H1 (cell line): ENCODE measurements at regions not wholly inside any gene's neighbourhood (a gene's known extent, or its start where the extent isn't known, plus 50 kb on each side); places are given as distances from the start of the nearest gene placed in this dataset.

Experiments used
- CTCF ChIA-PET: fragments of 300-600 bp; sonication (Branson Sonifier 250); formaldehyde crosslinking; loops from one replicate; lab custom pipeline; 2021; ENCODE audit not compliant: partially characterized antibody; lab: Charles Lee
- POLR2A ChIA-PET: fragments of 300-600 bp; sonication (Branson Sonifier 250); formaldehyde crosslinking; loops from one replicate; lab custom pipeline; 2021; ENCODE audit warnings: inconsistent platforms; ENCODE audit not compliant: partially characterized antibody; lab: Charles Lee
- DNase-seq, 2 experiments: peaks; one replicate each; pipeline versions ENCODE4 v3.0.0 to v3.0.0-alpha.2; 2010 to 2022; ENCODE audit warnings: low spot score in 2 of 2, low read depth in 1 of 2, mixed read lengths in 1 of 2
- FAIRE-seq: peaks from 2 replicates; lab custom pipeline; 2011; peaks lifted over from hg19 to GRCh38; lab: Jason Lieb, UNC
- H2AFZ ChIP-seq: 2 replicates; pipeline ENCODE4 v1.8.1; 2012; ENCODE audit warnings: low read length, inconsistent platforms
- H2AK5ac ChIP-seq: 2 replicates; pipeline ENCODE4 v1.6.1; 2013; ENCODE audit warnings: low read depth, low read length
- H2BK120ac ChIP-seq: replicated peaks from 2 replicates; pipeline ENCODE3; 2013; ENCODE audit warnings: low read depth, low read length, inconsistent platforms
- H2BK12ac ChIP-seq: 2 replicates; pipeline ENCODE4 v1.6.1; 2013; ENCODE audit warnings: low read depth, low read length
- H2BK15ac ChIP-seq: 2 replicates; pipeline ENCODE4 v1.6.1; 2013; ENCODE audit warnings: low read length
- H2BK20ac ChIP-seq: 2 replicates; pipeline ENCODE4 v1.6.1; 2013; ENCODE audit warnings: low read length
- H2BK5ac ChIP-seq: 2 replicates; pipeline ENCODE4 v1.6.1; 2013; ENCODE audit warnings: low read depth, low read length
- H3K14ac ChIP-seq: 2 replicates; pipeline ENCODE4 v1.6.1; 2013; ENCODE audit warnings: inconsistent platforms; ENCODE audit not compliant: insufficient read length
- H3K18ac ChIP-seq: 2 replicates; pipeline ENCODE4 v1.6.1; 2013; ENCODE audit warnings: low read length; ENCODE audit errors: extremely low read depth
- H3K23ac ChIP-seq: 2 replicates; pipeline ENCODE4 v1.6.1; 2013; ENCODE audit warnings: inconsistent platforms; ENCODE audit not compliant: insufficient read length
- H3K23me2 ChIP-seq: 2 replicates; pipeline ENCODE4 v1.6.1; 2013; ENCODE audit warnings: low read depth, low read length
- H3K27ac ChIP-seq: 2 replicates; pipeline ENCODE4 v1.6.1; 2011; ENCODE audit warnings: low read depth, low read length, inconsistent platforms
- H3K27me3 ChIP-seq, 4 experiments: replicated peaks in 1 of 4; 1 replicate in 1 of 4; 2 replicates in 3 of 4; pipeline versions ENCODE4 v1.6.1 to v1.8.1; 2011 to 2013; ENCODE audit warnings: low read length in 3 of 4, mild to moderate bottlenecking in 3 of 4, inconsistent platforms in 2 of 4, mixed read lengths in 2 of 4, moderate library complexity in 1 of 4; ENCODE audit not compliant: control insufficient read depth in 3 of 4, insufficient read depth in 3 of 4; ENCODE audit errors: extremely low read depth in 1 of 4
- H3K36me3 ChIP-seq, 4 experiments: 2 replicates each; pipeline versions ENCODE4 v1.6.1 to v1.8.1; 2011 to 2013; ENCODE audit warnings: mild to moderate bottlenecking in 4 of 4, low read length in 3 of 4, moderate library complexity in 2 of 4, control low read depth in 1 of 4, inconsistent platforms in 1 of 4; ENCODE audit not compliant: insufficient read depth in 4 of 4, control insufficient read depth in 2 of 4
- H3K4ac ChIP-seq: replicated peaks from 2 replicates; pipeline ENCODE3; 2013; ENCODE audit warnings: low read length, low read depth, mixed read lengths, inconsistent platforms; ENCODE audit not compliant: insufficient read length
- H3K4me1 ChIP-seq, 4 experiments: replicated peaks in 1 of 4; 1 replicate in 1 of 4; 2 replicates in 3 of 4; pipeline versions ENCODE4 v1.6.1 to v1.8.1; 2011 to 2013; ENCODE audit warnings: low read length in 3 of 4, inconsistent platforms in 2 of 4, mixed read lengths in 1 of 4; ENCODE audit not compliant: insufficient read depth in 4 of 4, control insufficient read depth in 3 of 4
- H3K4me2 ChIP-seq, 2 experiments: 2 replicates each; pipeline versions ENCODE4 v1.6.1 to v1.8.1; 2011 to 2013; ENCODE audit warnings: low read depth in 2 of 2, low read length in 2 of 2, control low read depth in 1 of 2, inconsistent platforms in 1 of 2, mild to moderate bottlenecking in 1 of 2; ENCODE audit not compliant: insufficient read depth in 1 of 2
- H3K4me3 ChIP-seq, 4 experiments: fragments of 200-600, 300-600 bp in 1 of 4; sonication (generic), shearing (Covaris generic), sonication (Bioruptor Twin) in 1 of 4; 2 replicates each; pipeline versions ENCODE4 v1.5.1 to v1.8.1; 2011 to 2016; ENCODE audit warnings: low read length in 4 of 4, low read depth in 3 of 4, control low read depth in 2 of 4, inconsistent platforms in 2 of 4, mild to moderate bottlenecking in 2 of 4, mixed read lengths in 1 of 4, moderate library complexity in 1 of 4; ENCODE audit not compliant: insufficient read depth in 2 of 4; ENCODE audit errors: extremely low read depth in 1 of 4
- H3K56ac ChIP-seq: replicated peaks from 2 replicates; pipeline ENCODE3; 2013; ENCODE audit warnings: low read depth, mild to moderate bottlenecking, mixed read lengths, low read length, inconsistent platforms; ENCODE audit not compliant: insufficient read length
- H3K79me1 ChIP-seq: 2 replicates; pipeline ENCODE4 v1.6.1; 2013; ENCODE audit warnings: low read depth, low read length, control low read depth
- H3K79me2 ChIP-seq, 2 experiments: 2 replicates each; pipeline versions ENCODE4 v1.6.1 to v1.8.1; 2012 to 2013; ENCODE audit warnings: low read length in 2 of 2, mild to moderate bottlenecking in 2 of 2, inconsistent platforms in 1 of 2; ENCODE audit not compliant: insufficient read depth in 2 of 2, control insufficient read depth in 1 of 2
- H3K9ac ChIP-seq, 4 experiments: replicated peaks in 1 of 4; 1 replicate in 1 of 4; 2 replicates in 3 of 4; pipeline versions ENCODE4 v1.6.1 to v1.8.1; 2011 to 2013; ENCODE audit warnings: low read depth in 3 of 4, low read length in 3 of 4, control low read depth in 2 of 4, mild to moderate bottlenecking in 2 of 4, moderate library complexity in 2 of 4, inconsistent platforms in 1 of 4; ENCODE audit errors: extremely low read depth in 1 of 4
- H3K9me3 ChIP-seq, 2 experiments: 2 replicates each; pipeline versions ENCODE4 v1.6.1 to v1.8.1; 2012 to 2013; ENCODE audit warnings: mild to moderate bottlenecking in 2 of 2, moderate library complexity in 2 of 2, control low read depth in 1 of 2, inconsistent platforms in 1 of 2, low read depth in 1 of 2, low read length in 1 of 2, mixed read lengths in 1 of 2; ENCODE audit not compliant: insufficient read depth in 2 of 2
- H4K20me1 ChIP-seq, 2 experiments: replicated peaks in 1 of 2; 2 replicates each; pipeline versions ENCODE3 to v1.8.1; 2011 to 2013; ENCODE audit warnings: inconsistent platforms in 2 of 2, low read length in 2 of 2, mild to moderate bottlenecking in 1 of 2; ENCODE audit not compliant: insufficient read depth in 2 of 2, control insufficient read depth in 1 of 2
- H4K5ac ChIP-seq: 2 replicates; pipeline ENCODE4 v1.6.1; 2013; ENCODE audit warnings: low read length, low read depth, mixed read lengths, inconsistent platforms; ENCODE audit not compliant: insufficient read length
- H4K8ac ChIP-seq: 2 replicates; pipeline ENCODE4 v1.8.0; 2013; ENCODE audit warnings: mild to moderate bottlenecking, moderate library complexity, low read length, inconsistent platforms; ENCODE audit not compliant: insufficient read depth; ENCODE audit errors: extremely low read depth
- H4K91ac ChIP-seq: replicated peaks from 2 replicates; pipeline ENCODE3; 2013; ENCODE audit warnings: low read length, mixed read lengths, inconsistent platforms; ENCODE audit not compliant: insufficient read length
- PHF8 ChIP-seq: fragments of 200-600 bp; sonication (generic); conservative IDR thresholded peaks from 2 replicates; pipeline ENCODE4 v1.7.1; 2012; ENCODE audit warnings: low read depth, mild to moderate bottlenecking, inconsistent platforms, low read length, moderate library complexity
- RAD21 ChIP-seq, 2 experiments: IDR thresholded peaks in 1 of 2; conservative IDR thresholded peaks in 1 of 2; 2 replicates each; pipeline ENCODE4 v1.6.1; 2011; ENCODE audit warnings: low read depth in 2 of 2, low read length in 2 of 2, improper control_type of control experiment in 1 of 2, inconsistent platforms in 1 of 2, mild to moderate bottlenecking in 1 of 2, moderate library complexity in 1 of 2
- SIN3A ChIP-seq, 2 experiments: IDR thresholded peaks in 1 of 2; conservative IDR thresholded peaks in 1 of 2; 2 replicates each; pipeline ENCODE4 v1.6.1; 2011 to 2012; ENCODE audit warnings: low read length in 2 of 2, improper control_type of control experiment in 1 of 2, low read depth in 1 of 2, mild to moderate bottlenecking in 1 of 2
- SP2 ChIP-seq: IDR thresholded peaks from 2 replicates; pipeline ENCODE4 v1.6.1; 2012; ENCODE audit warnings: mild to moderate bottlenecking, low read length, inconsistent platforms
- SP4 ChIP-seq: IDR thresholded peaks from 2 replicates; pipeline ENCODE4 v1.6.1; 2012; ENCODE audit warnings: low read length, inconsistent platforms
- SUZ12 ChIP-seq: fragments of 200-600 bp; sonication (generic); IDR thresholded peaks from 2 replicates; pipeline ENCODE4 v1.6.1; 2012; ENCODE audit warnings: mild to moderate bottlenecking, inconsistent platforms, low read length, moderate library complexity, mixed read lengths
- WGBS, 2 experiments: shearing (Covaris generic) in 1 of 2; methylation state at CpG; one replicate each; pipeline versions ENCODE4 v1.1.6 to v1.1.7; 2013 to 2015; ENCODE audit warnings: low lambda C conversion rate in 2 of 2, mixed read lengths in 2 of 2, inconsistent platforms in 1 of 2, low coverage in 1 of 2, missing lambda C conversion rate in 1 of 2; ENCODE audit not compliant: insufficient replicate concordance in 2 of 2, insufficient coverage in 1 of 2, insufficient read length in 1 of 2; ENCODE audit errors: extremely low coverage in 1 of 2, missing lambda C conversion rate in 1 of 2; 5-methylcytosine and 5-hydroxymethylcytosine counted together

DNA sequence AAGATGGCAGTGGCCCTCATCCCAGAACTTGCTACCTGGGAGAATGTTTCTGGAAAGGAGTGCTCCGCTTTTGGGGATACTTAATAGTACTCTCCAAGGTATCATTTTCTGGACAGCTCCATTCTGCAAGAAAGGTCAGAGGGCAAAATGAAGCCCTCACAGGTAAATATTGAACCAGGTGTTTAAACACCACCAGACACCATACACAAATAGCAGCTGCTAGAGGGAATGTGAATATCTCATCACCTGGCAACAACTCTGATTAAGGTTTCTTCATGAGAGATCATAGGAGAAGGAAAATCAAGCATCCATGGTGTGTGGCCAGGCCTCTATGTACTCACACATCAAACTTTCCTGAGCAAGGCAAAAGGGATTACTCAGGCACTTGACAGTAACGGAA lies 226.1 kb upstream of the FAT3 start:
- H2AFZ ChIP-seq: no peak overlapping the region
- no peak overlapping the region for H2BK5ac ChIP-seq
- no peaks in the 10 kb centered on the region for H3K4me1 ChIP-seq
- ChIA-PET CTCF (interaction anchor here (1.3 kb wide), 1 partner anchor 9 kb away, joined by 4 read pairs; no protein-coding TSS in a partner anchor), POLR2A (no interaction called here)
- no peaks in the 10 kb centered on the region for H4K20me1 ChIP-seq
- WGBS, 2 experiments: 97% methylated on average over 2 of the region's 2 CpGs; no CpG with 5 or more reads in 1 of the 2 experiments
- H3K23ac ChIP-seq: no peak overlapping the region
- no peak overlapping the region for H3K27ac ChIP-seq
- H3K9me3 ChIP-seq: no peaks in the 10 kb centered on the region
- no peak overlapping the region for H2BK15ac ChIP-seq
- TF ChIP-seq SP4 (no peak), PHF8 (no peak), SP2 (no peak), SUZ12 (no peak), SIN3A (conservative IDR thresholded peaks at IDR 0.05 in 1 of 2, IDR thresholded peaks at IDR 0.05 in 1 of 2; ENCODE audit: low read depth in 1 of 2, low read length in 2 of 2) (no peak), RAD21 (IDR thresholded peaks at IDR 0.05 in 1 of 2, conservative IDR thresholded peaks at IDR 0.05 in 1 of 2; ENCODE audit: low read depth in 2 of 2, low read length in 2 of 2) (no peak)
- H4K8ac ChIP-seq: no peak overlapping the region
- H2BK120ac ChIP-seq: no peak overlapping the region
- no peak overlapping the region for H3K56ac ChIP-seq
- H2BK20ac ChIP-seq: no peak overlapping the region
- no peak overlapping the region for H3K18ac ChIP-seq
- FAIRE-seq: no peak
- H3K4me3 ChIP-seq: no peak overlapping the region
- H3K79me2 ChIP-seq: no peaks in the 10 kb centered on the region
- no peak overlapping the region for H3K4ac ChIP-seq
- no peaks in the 10 kb centered on the region for H3K27me3 ChIP-seq
- no peak overlapping the region for H3K4me2 ChIP-seq
- no peaks in the 10 kb centered on the region for H3K36me3 ChIP-seq
- no peak overlapping the region for H3K9ac ChIP-seq
- H4K5ac ChIP-seq: no peak overlapping the region
- no peak overlapping the region for H2BK12ac ChIP-seq
- H3K14ac ChIP-seq: no peak overlapping the region
- H3K79me1 ChIP-seq: no peaks in the 10 kb centered on the region
- no peak for DNase-seq
- H2AK5ac ChIP-seq: no peak overlapping the region
- H4K91ac ChIP-seq: no peak overlapping the region
- no peaks in the 10 kb centered on the region for H3K23me2 ChIP-seq
